ENCODE measurements at regions not wholly inside any gene's neighbourhood (a gene's known extent, or its start where the extent isn't known, plus 50 kb on each side); places are given as distances from the start of the nearest gene placed in this dataset.

- TF ChIP-seq, protein P1, sequence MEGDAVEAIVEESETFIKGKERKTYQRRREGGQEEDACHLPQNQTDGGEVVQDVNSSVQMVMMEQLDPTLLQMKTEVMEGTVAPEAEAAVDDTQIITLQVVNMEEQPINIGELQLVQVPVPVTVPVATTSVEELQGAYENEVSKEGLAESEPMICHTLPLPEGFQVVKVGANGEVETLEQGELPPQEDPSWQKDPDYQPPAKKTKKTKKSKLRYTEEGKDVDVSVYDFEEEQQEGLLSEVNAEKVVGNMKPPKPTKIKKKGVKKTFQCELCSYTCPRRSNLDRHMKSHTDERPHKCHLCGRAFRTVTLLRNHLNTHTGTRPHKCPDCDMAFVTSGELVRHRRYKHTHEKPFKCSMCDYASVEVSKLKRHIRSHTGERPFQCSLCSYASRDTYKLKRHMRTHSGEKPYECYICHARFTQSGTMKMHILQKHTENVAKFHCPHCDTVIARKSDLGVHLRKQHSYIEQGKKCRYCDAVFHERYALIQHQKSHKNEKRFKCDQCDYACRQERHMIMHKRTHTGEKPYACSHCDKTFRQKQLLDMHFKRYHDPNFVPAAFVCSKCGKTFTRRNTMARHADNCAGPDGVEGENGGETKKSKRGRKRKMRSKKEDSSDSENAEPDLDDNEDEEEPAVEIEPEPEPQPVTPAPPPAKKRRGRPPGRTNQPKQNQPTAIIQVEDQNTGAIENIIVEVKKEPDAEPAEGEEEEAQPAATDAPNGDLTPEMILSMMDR (IDR thresholded peaks at IDR 0.05; ENCODE audit: unreplicated experiment), result no peak
- Mint-ChIP-seq H3K36me3 (ENCODE audit: insufficient read depth, unreplicated experiment) (peaks cover 14% of the 10 kb centered on the region), H3K4me3 (ENCODE audit: low read depth, unreplicated experiment) (peak overlapping the region; percentile 33), H3K27me3 (ENCODE audit: unreplicated experiment) (no peaks in the 10 kb centered on the region), H3K27ac (ENCODE audit: unreplicated experiment) (peak overlapping the region; percentile 97), H3K9me3 (ENCODE audit: low read depth, unreplicated experiment) (peaks cover 3% of the 10 kb centered on the region), H3K4me1 (ENCODE audit: low read depth, unreplicated experiment) (peaks cover 42% of the 10 kb centered on the region)
- intact Hi-C loops (cut with micrococcal nuclease; ENCODE audit: unreplicated experiment), result loop anchor here (2.0 to 10.0 kb wide), 5 partner anchors 47 to 344 kb away; partner anchors contain the start of gene MACC1
- DNase-seq, result peak; percentile 68
- no TSS peak for BruUV-seq (replicated peaks)
- CTCF ChIA-PET, result no interaction called here
Observed at GRCh38 chr7:20561466-20561865, 54.0 kb upstream of the ABCB5 start.

DNA sequence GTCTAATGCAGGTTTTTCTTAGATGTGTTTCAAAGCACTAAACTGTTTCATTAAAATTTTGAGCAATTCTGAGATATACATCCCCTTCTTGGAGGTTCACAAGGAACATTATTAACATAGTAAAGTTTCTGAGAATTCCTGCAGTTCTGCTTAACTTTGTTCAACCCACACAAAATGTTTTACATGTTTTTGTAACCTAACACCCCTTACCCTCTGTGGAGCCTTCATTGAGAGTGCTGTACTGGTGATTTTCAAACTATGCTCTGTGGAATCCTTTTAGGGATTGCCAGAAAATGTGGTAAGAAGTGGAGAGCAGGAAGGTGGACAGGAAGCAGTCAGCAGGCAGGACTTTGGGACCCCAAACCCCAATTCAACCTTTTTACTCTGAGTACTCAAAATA, 53.6 kb upstream of the ABCB5 start:
- TSS peak; percentile 70 for BruUV-seq (replicated peaks)
- intact Hi-C loops (cut with micrococcal nuclease; ENCODE audit: unreplicated experiment), result loop anchor here (2.0 to 10.0 kb wide), 5 partner anchors 47 to 345 kb away; partner anchors contain the start of gene MACC1
- TF ChIP-seq, protein P1 (IDR thresholded peaks at IDR 0.05; ENCODE audit: unreplicated experiment), result no peak
- CTCF ChIA-PET, result no interaction called here
- DNase-seq, result peak; percentile 19
- Mint-ChIP-seq H3K27ac (ENCODE audit: unreplicated experiment) (peak overlapping the region; percentile 97), H3K9me3 (ENCODE audit: low read depth, unreplicated experiment) (peaks cover 3% of the 10 kb centered on the region), H3K27me3 (ENCODE audit: unreplicated experiment) (no peaks in the 10 kb centered on the region), H3K36me3 (ENCODE audit: insufficient read depth, unreplicated experiment) (peaks cover 14% of the 10 kb centered on the region), H3K4me1 (ENCODE audit: low read depth, unreplicated experiment) (peaks cover 40% of the 10 kb centered on the region), H3K4me3 (ENCODE audit: low read depth, unreplicated experiment) (peak overlapping the region; percentile 33)

DNA sequence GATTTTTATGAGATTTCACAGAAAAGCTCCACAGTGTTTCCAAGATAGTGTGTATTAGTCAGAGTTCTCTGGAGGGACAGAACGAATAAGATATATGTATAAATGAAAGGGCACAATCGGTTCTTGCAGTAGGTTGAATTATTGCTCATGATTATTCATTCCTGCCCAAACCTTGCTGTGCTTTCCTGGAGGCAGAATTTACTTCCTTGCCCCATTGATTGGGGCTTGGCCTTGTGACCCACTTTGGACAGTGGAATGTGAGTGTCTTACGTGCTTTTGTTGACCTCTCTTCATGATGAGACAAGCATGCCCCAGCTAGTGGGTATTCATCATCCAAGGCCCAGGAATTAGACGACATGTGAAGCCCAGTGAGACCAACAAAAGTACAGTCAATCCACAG, 53.0 kb upstream of the ABCB5 start:
- H3K4me3 Mint-ChIP-seq (ENCODE audit: low read depth, unreplicated experiment), result peak overlapping the region; percentile 33
- intact Hi-C loops (cut with micrococcal nuclease; ENCODE audit: unreplicated experiment), result loop anchor here (5.0 to 10.0 kb wide), 3 partner anchors 128 to 345 kb away; partner anchors contain the start of gene MACC1
- CTCF ChIA-PET, result interaction anchor here (0.6 kb wide), 2 partner anchors 98 to 233 kb away, joined by 3 to 9 read pairs; no protein-coding TSS in a partner anchor
- no TSS peak for BruUV-seq (replicated peaks)
- peaks cover 35% of the 10 kb centered on the region for H3K4me1 Mint-ChIP-seq (ENCODE audit: low read depth, unreplicated experiment)
- H3K27me3 Mint-ChIP-seq (ENCODE audit: unreplicated experiment), result no peaks in the 10 kb centered on the region
- peaks cover 14% of the 10 kb centered on the region for H3K36me3 Mint-ChIP-seq (ENCODE audit: insufficient read depth, unreplicated experiment)
- DNase-seq, result peak; percentile 61
- H3K27ac Mint-ChIP-seq (ENCODE audit: unreplicated experiment), result peak overlapping the region; percentile 97
- peaks cover 8% of the 10 kb centered on the region for H3K9me3 Mint-ChIP-seq (ENCODE audit: low read depth, unreplicated experiment)
- TF ChIP-seq, protein P1 (IDR thresholded peaks at IDR 0.05; ENCODE audit: unreplicated experiment), result no peak
